HTR-8/SVneo (cell line): ENCODE measurements at regions not wholly inside any gene's neighbourhood (a gene's known extent, or its start where the extent isn't known, plus 50 kb on each side); places are given as distances from the start of the nearest gene placed in this dataset.

Source experiments
- DNase-seq: peaks from one replicate; pipeline ENCODE4 v3.0.0; 2011; ENCODE audit warnings: low spot score, mixed read lengths; ENCODE audit not compliant: insufficient read length
- FAIRE-seq: peaks from 2 replicates; lab custom pipeline; 2011; peaks lifted over from hg19 to GRCh38; lab: Jason Lieb, UNC

DNA sequence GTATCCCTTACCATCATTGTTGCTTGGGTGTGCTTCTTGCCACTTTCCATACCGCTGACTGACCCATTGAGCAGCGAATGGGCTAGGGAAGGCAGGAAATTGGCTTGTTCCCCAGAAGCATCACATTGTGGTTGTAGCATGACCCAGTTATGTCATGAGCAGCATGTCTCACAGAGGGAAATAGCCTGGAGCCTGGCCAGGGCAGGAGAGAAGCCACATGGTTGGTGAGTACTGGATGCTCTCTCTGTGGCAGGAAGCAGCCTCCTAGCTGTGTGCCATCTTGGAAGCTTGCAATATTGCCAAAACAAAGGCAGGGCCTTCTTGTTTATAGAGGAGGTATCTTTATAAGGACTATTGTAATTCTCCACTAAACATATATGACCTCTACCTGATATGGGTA, 482.6 kb downstream of the PIK3C3 start:
- no peak for DNase-seq
- FAIRE-seq, result no peak

DNA sequence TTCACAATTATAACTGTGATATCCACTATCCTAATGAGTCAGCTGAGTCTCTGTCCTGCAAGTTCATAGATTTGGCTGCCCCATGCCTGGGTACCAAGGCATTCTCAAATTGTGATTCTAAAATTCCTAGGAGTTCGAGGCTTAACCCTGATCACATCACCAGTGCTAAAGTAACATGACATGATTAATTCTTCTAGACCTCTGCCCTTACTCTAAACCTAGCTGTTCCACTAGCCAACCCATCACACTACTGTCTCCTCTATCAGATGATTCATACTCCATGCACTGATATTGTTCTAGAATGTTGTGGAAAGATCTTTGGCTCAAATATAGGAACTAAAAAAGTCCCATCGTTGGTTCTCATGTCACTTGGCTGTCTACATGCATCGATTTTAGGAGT, 487.6 kb downstream of the PIK3C3 start:
- FAIRE-seq (no peak), DNase-seq (no peak)

DNA sequence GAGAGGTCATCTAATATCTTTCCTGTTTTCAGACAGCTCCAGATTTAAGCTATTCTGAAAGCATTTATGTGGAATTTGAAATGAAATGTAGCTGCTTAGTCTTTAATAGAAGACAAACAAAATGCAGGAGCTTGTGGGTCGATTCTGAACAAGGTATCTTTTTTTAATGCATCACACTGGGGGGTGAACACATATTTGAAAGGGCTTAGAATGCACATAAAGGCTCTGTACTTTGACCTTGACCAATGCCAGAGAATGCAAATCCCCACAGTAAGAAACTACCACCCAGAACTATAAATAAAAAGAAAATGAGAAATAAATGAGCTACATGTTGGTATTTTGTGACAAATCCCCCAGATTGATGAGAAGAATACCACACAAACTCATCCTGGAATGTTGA, 489.3 kb downstream of the PIK3C3 start:
- no peak for FAIRE-seq
- no peak for DNase-seq

DNA sequence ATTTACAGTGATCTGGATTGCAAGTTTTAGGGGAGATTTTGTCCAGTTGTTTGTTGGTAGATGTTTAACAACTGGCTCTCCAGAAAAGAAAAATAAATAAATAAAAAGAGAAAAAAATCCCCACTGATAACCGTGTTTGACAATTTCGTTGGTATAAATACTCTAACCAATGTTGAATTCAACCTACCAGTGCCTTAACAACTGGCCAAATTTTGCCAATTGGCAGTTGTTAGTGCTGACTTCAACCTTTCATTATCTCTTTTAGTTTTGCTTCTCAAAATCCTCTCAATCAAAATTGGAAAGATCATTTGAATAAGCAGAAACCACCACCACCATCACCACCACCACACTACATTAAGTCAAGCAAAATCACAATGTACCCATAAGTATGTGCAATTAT, 490.3 kb downstream of the PIK3C3 start:
- no peak for FAIRE-seq

GRCh38 chr18:42446195-42446594, 491.2 kb downstream of the PIK3C3 start:
- DNase-seq (peak; percentile 26), FAIRE-seq (no peak)

More for the DNA sequence above, 490.3 kb downstream of the PIK3C3 start:
- no peak for DNase-seq

GRCh38 chr18:42447688-42448087, 492.7 kb downstream of the PIK3C3 start:
- FAIRE-seq, result no peak
- no peak for DNase-seq

- DNase-seq (no peak), FAIRE-seq (no peak)
These were observed 503.2 kb downstream of the PIK3C3 start for GRCh38 chr18:42458226-42458625.

DNA sequence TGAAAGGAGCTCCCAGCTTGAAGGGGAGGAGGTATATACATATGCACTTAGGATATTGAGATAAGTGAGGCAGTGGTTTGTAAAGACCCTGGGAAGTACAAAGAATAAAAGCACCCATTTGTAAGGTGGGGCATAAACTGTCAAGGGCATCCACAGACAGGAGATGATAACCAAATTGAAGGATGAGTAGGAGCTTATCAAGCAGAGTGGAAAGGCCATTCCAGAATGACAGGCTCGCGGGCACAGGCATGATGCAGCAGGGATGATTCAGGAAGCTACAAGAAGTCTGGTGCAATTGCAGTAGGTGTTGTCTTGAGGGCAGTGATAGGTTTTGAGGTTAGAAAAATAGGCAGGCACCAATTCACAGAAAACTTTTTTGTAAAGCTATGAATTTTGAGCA, 504.8 kb downstream of the PIK3C3 start:
- DNase-seq (no peak), FAIRE-seq (no peak)

GRCh38 chr18:42471885-42472284, 516.9 kb downstream of the PIK3C3 start:
- FAIRE-seq (no peak), DNase-seq (no peak)

DNA sequence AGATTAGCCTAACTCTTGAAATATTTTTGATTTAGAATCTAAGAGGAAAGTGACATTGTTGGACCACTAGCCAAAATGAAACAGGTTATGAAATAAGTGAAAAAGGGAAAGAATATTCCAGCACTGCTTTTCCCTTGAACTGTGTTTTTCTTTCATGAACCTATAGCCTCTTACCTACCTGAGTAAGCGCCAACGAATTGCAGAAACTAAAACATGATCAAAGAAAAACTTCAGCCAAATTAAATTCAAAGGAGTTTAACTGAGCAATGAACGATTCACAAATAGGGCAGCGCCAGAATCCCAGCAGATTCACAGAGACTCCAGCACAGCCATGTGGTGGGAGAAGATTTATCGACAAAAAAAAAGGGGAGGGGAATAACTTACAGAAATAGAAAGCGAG, 518.6 kb downstream of the PIK3C3 start:
- FAIRE-seq, result no peak

DNA sequence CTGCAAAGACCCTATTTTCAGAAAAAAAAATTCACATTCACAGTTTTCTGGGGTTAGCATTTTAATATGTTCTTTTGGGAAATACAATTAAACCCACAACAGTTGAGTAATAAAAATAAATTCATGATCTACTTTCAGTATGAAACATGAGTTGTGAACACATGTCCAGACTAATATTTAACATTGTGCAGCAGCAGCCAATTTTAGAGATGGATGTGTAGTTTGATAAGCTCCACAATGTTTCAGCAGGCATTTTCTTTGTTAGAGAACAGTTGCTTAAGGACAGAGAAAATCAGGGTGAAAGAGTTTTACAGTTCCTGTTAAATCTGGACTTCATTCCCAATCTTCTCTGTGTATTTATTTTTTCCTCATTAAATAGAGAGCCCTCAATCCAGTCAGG, 519.5 kb downstream of the PIK3C3 start:
- FAIRE-seq (no peak), DNase-seq (no peak)

More for the DNA sequence above, 518.6 kb downstream of the PIK3C3 start:
- no peak for DNase-seq

- DNase-seq, result no peak
- FAIRE-seq, result no peak
These were observed 520.1 kb downstream of the PIK3C3 start for GRCh38 chr18:42475157-42475556.

DNA sequence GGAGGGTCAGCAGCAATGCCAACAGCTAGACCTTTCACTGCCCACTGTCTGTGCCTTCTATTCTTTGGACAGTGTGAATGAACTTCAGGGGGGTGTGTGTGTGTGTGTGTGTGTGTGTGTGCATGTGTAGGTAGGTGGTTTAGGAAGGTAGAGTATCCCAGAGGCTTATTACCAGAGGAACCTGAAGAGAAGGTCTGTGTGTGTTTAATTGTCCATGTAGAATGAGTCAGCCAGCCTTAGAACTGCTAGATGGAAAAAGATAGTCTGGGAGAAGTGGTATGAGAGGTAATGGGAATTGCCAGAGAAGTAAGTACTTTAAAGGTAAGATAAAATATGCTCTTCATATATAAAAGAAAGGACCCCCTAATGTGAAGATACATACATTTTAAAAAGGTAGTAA, 522.2 kb downstream of the PIK3C3 start:
- FAIRE-seq (no peak), DNase-seq (no peak)

DNA sequence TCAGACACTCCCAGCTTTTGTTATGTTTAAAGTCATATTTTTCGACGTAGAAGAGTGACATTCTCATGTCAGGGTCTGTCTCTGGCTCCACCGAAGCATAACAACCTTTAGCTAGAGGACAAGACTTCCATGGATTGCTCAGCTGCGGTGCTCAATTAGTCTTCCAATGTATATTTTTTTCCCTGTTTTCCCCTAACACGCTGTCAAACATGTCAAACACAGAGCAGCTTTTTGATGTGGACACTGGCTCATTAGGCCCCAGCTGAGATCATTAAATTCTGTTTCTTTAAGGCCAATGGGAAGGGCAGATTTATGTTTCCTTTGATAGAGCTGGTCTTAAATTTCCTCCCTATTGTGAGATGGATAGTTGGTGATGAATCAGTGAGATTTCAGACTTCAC, 525.4 kb downstream of the PIK3C3 start:
- DNase-seq (no peak), FAIRE-seq (no peak)

DNA sequence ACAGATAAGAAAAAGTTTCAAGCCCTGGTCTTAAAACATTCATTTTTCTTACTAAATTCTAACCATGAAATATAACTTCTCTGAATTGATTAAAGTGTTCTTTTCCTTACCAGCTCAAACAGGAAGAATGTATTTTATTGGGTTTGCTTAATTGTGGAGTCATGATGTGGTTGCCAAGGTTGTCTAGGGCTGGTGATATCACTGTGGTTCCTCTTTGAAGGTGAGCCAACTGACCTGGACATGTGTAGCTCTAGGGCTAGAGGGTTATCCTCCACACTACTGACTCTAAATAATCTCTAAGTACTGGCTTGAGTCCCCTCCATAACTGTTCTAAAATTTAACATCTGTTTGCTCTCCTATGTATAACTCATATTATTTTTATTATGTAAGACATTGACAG, 529.6 kb downstream of the PIK3C3 start:
- DNase-seq (no peak), FAIRE-seq (no peak)

- DNase-seq (no peak), FAIRE-seq (no peak)
These were observed 531.2 kb downstream of the PIK3C3 start for GRCh38 chr18:42486271-42486670.

DNA sequence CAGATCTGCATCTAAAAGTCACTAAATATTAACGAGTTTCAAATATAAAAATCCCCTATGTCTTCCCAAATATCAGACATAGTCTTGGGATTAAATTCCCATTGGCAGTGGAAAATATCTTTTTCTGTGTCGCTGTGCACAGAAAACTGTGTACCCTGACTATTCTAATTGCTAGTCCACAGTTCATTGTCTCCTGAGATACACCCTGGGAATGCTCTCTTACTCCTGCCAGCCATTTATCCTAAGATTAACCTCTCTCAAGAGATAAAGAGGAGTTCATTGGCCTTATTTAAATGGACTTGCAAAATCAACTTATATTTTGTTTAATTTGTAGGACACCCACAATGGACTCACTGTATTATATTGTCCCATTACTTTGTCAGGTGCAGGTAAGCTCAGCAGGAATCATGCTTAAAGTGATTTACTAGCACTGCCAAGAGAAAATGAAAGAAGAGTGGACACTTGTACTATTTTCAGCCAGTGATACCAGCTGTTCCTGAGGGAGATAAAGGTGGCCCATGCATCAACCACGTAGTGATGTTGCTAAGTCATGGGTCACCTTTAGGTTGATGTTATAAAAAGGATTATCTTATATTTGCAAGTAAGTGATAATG, 553.8 kb downstream of the PIK3C3 start:
- DNase-seq (no peak), FAIRE-seq (no peak)

DNA sequence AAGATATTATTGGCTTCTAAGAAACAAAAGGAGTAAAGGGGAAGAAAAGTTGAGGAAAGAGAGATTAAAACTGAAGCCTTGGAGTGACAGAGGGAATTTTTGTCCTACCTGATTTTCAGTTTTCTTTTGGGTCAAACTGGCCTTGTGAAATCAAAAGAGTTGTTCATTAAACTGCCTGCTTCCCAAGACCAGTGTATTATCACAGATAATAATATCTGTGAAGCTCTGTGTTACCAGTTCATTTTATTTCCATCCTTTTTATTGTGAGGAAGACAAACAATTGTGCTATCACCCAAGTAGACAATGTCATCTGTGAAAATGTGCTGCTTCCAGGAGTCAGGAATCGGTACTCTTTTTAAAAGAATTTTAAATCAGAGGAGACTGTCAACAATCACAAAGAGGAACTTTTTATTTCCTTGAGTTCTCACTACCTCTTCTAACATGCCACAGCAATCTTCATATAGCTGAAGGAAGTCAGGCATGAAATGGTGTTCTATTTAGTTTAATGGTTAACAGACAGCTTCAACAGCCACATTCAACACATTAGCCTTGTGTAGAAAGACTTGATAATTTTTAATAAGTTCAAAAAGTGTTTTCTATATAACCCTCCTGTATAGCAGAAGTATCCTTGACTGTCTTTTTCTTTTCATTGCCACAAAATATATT, 554.8 kb downstream of the PIK3C3 start:
- no peak for DNase-seq
- FAIRE-seq, result no peak

DNA sequence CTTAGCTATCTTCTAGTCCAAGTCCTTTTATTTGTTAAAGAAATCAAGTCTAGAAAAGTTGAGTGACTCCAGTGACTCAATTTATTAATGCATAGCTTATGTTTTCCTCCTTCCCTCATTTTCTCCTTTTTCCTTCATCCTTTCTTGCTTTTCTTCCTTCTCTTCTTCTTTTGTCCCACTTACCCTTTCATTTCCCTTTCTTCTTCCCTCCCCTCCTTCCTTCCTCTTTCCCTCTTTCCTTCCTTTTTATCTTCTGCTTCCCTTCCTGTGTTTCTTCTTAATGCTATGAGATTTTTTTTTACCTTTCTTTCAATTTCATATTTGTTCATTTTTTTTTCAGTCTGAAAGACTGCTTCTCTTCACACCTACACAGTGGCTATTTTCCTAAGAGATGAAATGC, 555.5 kb downstream of the PIK3C3 start:
- DNase-seq (no peak), FAIRE-seq (no peak)

DNA sequence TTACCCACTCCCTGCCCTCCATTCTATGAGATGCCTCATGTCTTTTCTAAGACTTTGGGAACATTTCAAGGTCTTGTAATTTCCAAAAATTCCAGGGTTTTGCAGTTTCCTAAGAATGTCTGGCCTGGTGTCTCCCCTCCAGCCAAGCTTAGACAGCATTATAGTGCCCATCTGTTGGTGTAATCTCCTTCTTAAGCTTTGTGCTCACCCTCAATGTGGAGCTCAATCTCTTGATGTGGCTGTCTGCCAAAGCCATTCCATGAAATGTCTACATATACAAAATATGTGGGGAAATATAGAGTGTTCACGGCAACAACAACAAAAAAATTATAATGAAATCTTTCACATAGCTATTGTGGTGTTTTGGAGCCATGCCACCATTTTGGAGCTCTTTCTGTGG, 558.4 kb downstream of the PIK3C3 start:
- FAIRE-seq (no peak), DNase-seq (no peak)

- FAIRE-seq (no peak), DNase-seq (no peak)
These were observed 559.5 kb downstream of the PIK3C3 start for GRCh38 chr18:42514512-42514911.

- DNase-seq, result no peak
- no peak for FAIRE-seq
These were observed 562.9 kb downstream of the PIK3C3 start for GRCh38 chr18:42517896-42518295.
